ENCODE measurements at regions not wholly inside any gene's neighbourhood (a gene's known extent, or its start where the extent isn't known, plus 50 kb on each side); places are given as distances from the start of the nearest gene placed in this dataset.

DNA sequence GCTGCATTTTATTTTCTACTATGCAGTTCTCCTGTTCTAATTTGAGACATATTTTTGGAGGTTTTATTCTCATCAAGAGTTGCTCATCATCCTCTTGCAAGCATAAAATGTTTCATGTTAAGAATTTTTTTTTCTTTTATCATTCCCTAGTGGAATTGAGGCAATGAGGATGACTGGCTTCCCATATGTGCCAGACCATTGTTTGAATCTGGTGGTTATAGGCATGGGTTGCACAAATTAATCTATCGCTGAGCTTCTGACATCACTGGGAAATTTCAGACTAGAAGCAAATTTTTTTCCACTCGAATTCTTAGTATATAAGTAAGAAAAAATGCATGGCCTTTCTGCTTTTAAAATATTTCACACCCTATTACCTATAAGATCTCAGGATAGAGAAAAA is 279.1 kb upstream of the PLSCR5 start:
- TF ChIP-seq, protein P1, sequence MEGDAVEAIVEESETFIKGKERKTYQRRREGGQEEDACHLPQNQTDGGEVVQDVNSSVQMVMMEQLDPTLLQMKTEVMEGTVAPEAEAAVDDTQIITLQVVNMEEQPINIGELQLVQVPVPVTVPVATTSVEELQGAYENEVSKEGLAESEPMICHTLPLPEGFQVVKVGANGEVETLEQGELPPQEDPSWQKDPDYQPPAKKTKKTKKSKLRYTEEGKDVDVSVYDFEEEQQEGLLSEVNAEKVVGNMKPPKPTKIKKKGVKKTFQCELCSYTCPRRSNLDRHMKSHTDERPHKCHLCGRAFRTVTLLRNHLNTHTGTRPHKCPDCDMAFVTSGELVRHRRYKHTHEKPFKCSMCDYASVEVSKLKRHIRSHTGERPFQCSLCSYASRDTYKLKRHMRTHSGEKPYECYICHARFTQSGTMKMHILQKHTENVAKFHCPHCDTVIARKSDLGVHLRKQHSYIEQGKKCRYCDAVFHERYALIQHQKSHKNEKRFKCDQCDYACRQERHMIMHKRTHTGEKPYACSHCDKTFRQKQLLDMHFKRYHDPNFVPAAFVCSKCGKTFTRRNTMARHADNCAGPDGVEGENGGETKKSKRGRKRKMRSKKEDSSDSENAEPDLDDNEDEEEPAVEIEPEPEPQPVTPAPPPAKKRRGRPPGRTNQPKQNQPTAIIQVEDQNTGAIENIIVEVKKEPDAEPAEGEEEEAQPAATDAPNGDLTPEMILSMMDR (IDR thresholded peaks at IDR 0.05; ENCODE audit: low read depth, low read length, poor library complexity, severe bottlenecking) = no peak
- TF ChIP-seq EZH2phosphoT487 (IDR thresholded peaks at IDR 0.05; ENCODE audit: borderline replicate concordance, low read length) = no peak
- Histone ChIP-seq H3K4me1 (ENCODE audit: control insufficient read depth, low read length) (no peaks in the 10 kb centered on the region), H4K20me1 (ENCODE audit: control insufficient read depth, insufficient read depth, low read depth, low read length) (no peaks in the 10 kb centered on the region), H3K79me2 (ENCODE audit: control insufficient read depth, low read length) (no peaks in the 10 kb centered on the region), H3K9me3 (ENCODE audit: control insufficient read depth, insufficient read depth, low read length) (no peaks in the 10 kb centered on the region), H3K27me3 (ENCODE audit: control insufficient read depth, low read length) (no peaks in the 10 kb centered on the region), H3K36me3 (ENCODE audit: control insufficient read depth, low read length) (no peaks in the 10 kb centered on the region), H3K4me3 (ENCODE audit: low read length) (no peak overlapping the region), H3F3A (ENCODE audit: control insufficient read depth, insufficient read depth) (no peaks in the 10 kb centered on the region), H3K9me2 (replicated peaks; ENCODE audit: control insufficient read depth, low read length) (no peaks in the 10 kb centered on the region), H3K4me2 (ENCODE audit: low read length) (no peak overlapping the region), H3K27ac (ENCODE audit: low read depth, low read length) (no peak overlapping the region)

DNA sequence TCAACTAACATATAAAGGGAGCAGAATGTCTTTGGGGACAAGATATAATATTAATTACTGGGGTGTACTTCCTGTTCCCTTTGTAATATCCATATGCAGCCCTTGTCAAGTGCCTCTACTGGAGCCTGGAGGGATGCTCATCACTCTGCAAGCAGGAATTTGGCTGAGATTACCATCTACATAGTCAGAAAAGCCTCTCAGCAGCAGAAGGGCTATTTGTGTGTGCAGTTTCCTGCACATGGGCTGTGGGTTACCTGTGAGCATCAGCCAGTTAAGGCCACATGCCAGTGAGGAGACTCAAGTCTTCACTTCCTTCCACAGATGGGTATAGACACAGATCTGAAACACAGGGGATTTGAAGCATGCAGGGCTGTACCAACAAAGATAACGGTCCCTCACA is 278.1 kb upstream of the PLSCR5 start:
- Histone ChIP-seq H3K27me3 (ENCODE audit: control insufficient read depth, low read length) (no peaks in the 10 kb centered on the region), H3K9me2 (replicated peaks; ENCODE audit: control insufficient read depth, low read length) (no peaks in the 10 kb centered on the region), H3K9me3 (ENCODE audit: control insufficient read depth, insufficient read depth, low read length) (no peaks in the 10 kb centered on the region), H4K20me1 (ENCODE audit: control insufficient read depth, insufficient read depth, low read depth, low read length) (no peaks in the 10 kb centered on the region), H3F3A (ENCODE audit: control insufficient read depth, insufficient read depth) (no peaks in the 10 kb centered on the region), H3K36me3 (ENCODE audit: control insufficient read depth, low read length) (no peaks in the 10 kb centered on the region), H3K4me1 (ENCODE audit: control insufficient read depth, low read length) (no peaks in the 10 kb centered on the region), H3K27ac (ENCODE audit: low read depth, low read length) (no peak overlapping the region), H3K79me2 (ENCODE audit: control insufficient read depth, low read length) (no peaks in the 10 kb centered on the region), H3K4me2 (ENCODE audit: low read length) (no peak overlapping the region), H3K4me3 (ENCODE audit: low read length) (no peak overlapping the region)
- no peak for TF ChIP-seq EZH2phosphoT487 (IDR thresholded peaks at IDR 0.05; ENCODE audit: borderline replicate concordance, low read length)
- TF ChIP-seq, protein P1 (IDR thresholded peaks at IDR 0.05; ENCODE audit: low read depth, low read length, poor library complexity, severe bottlenecking) = no peak

DNA sequence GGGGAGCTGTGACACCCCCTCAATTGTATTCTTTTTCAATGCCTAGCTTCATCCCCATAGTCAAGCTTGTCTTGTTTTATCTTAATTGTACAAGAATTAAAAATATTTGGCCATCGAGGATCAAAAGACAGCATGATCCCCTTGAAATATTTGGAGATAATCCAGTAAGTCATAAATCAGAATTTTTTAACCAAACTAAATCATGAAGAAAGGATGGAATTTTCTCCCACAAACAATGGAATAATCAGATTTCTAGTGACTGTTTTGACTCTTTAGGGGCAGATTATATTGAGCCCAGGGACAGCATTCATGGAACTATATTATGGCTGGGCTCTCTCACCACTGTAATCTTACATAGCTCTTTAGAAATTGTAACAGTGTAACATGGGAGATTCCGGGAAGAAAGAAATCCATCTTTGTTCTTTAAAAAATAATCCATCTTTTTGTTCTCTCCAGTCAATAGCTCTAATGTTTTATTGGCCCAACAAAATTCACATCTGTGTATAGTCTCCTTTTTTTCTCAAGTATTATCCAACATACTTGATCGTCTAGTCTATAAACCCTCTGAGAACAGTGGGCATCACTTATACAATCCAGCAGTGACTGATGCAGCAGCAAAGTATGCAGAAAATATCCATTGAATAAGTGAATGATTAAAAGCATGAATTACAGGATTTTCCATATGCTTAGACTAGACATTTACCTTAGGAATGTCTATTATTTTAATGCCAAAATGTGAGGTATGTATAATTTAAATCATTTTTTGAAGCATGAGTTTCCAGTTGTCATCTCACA is 277.0 kb upstream of the PLSCR5 start:
- H3K27ac ChIP-seq (ENCODE audit: low read depth, low read length) = no peak overlapping the region
- H3K4me1 ChIP-seq (ENCODE audit: control insufficient read depth, low read length) = no peaks in the 10 kb centered on the region
- no peaks in the 10 kb centered on the region for H3K9me2 ChIP-seq (replicated peaks; ENCODE audit: control insufficient read depth, low read length)
- H3K27me3 ChIP-seq (ENCODE audit: control insufficient read depth, low read length) = no peaks in the 10 kb centered on the region
- no peaks in the 10 kb centered on the region for H4K20me1 ChIP-seq (ENCODE audit: control insufficient read depth, insufficient read depth, low read depth, low read length)
- no peaks in the 10 kb centered on the region for H3F3A ChIP-seq (ENCODE audit: control insufficient read depth, insufficient read depth)
- no peak for TF ChIP-seq EZH2phosphoT487 (IDR thresholded peaks at IDR 0.05; ENCODE audit: borderline replicate concordance, low read length)
- TF ChIP-seq, protein P1 (IDR thresholded peaks at IDR 0.05; ENCODE audit: low read depth, low read length, poor library complexity, severe bottlenecking) = no peak
- no peak overlapping the region for H3K4me3 ChIP-seq (ENCODE audit: low read length)
- no peaks in the 10 kb centered on the region for H3K9me3 ChIP-seq (ENCODE audit: control insufficient read depth, insufficient read depth, low read length)
- H3K36me3 ChIP-seq (ENCODE audit: control insufficient read depth, low read length) = no peaks in the 10 kb centered on the region
- no peaks in the 10 kb centered on the region for H3K79me2 ChIP-seq (ENCODE audit: control insufficient read depth, low read length)
- H3K4me2 ChIP-seq (ENCODE audit: low read length) = no peak overlapping the region

Data from DOHH2 (cell line).